ENCODE measurements at regions not wholly inside any gene's neighbourhood (a gene's known extent, or its start where the extent isn't known, plus 50 kb on each side); places are given as distances from the start of the nearest gene placed in this dataset.
"Not testable (repeated sequence)": the region's sequence is repeated elsewhere in the genome, so short reads cannot be mapped to it uniquely, and the experiment has no call there.

GRCh38 chr11:71156301-71156700 lies 96.1 kb downstream of the SHANK2 start:
- peaks cover 4 to 22% (median 17%) of the 10 kb centered on the region in 3 donors for H3K27me3 ChIP-seq (ENCODE audit: control insufficient read depth in 3 of 3, insufficient read depth in 3 of 3, low read length in 3 of 3)
- no peak overlapping the region for H3K4me3 ChIP-seq (ENCODE audit: low read length in 3 of 3)

DNA sequence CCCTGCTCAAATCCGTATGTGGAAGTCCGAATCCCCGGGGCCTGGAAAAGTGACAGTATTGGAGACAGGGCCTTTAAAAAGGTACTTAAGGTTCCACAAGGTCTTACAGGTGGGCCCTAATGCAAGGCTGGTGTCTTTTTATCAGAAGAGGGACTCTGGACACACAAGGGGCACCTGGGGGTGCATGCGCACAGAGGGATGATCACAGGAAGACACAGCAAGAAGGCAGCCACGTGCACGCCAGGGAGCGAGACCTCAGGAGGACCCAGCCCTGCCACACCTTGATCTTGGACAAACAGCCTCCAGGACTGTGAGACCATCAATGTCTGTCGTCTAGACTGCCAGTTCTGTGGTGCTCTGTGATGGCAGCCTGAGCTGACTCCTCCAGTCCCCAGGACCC lies 96.5 kb downstream of the SHANK2 start:
- Histone ChIP-seq H3K4me3 (ENCODE audit: low read length in 3 of 3) (no peak overlapping the region), H3K4me1 (ENCODE audit: control insufficient read depth in 3 of 3, insufficient read depth in 3 of 3, low read length in 3 of 3) (no peaks in the 10 kb centered on the region), H3K36me3 (ENCODE audit: control insufficient read depth in 3 of 3, insufficient read depth in 3 of 3, low read length in 3 of 3) (no peaks in the 10 kb centered on the region), H3K9me3 (ENCODE audit: control insufficient read depth in 3 of 3, low read length in 3 of 3) (peaks cover 0 to 2% (median 0%) of the 10 kb centered on the region in 3 donors), H3K27me3 (ENCODE audit: control insufficient read depth in 3 of 3, insufficient read depth in 3 of 3, low read length in 3 of 3) (peaks cover 4 to 23% (median 21%) of the 10 kb centered on the region in 3 donors), H3K9ac (ENCODE audit: low read depth in 1 of 3, low read length in 3 of 3) (no peak overlapping the region), H3K27ac (ENCODE audit: low read depth, low read length) (no peak overlapping the region)

More at GRCh38 chr11:71156301-71156700, 96.1 kb downstream of the SHANK2 start:
- Histone ChIP-seq H3K36me3 (ENCODE audit: control insufficient read depth in 3 of 3, insufficient read depth in 3 of 3, low read length in 3 of 3) (no peaks in the 10 kb centered on the region), H3K9me3 (ENCODE audit: control insufficient read depth in 3 of 3, low read length in 3 of 3) (peaks cover 0 to 2% (median 0%) of the 10 kb centered on the region in 3 donors), H3K9ac (ENCODE audit: low read depth in 1 of 3, low read length in 3 of 3) (no peak overlapping the region), H3K4me1 (ENCODE audit: control insufficient read depth in 3 of 3, insufficient read depth in 3 of 3, low read length in 3 of 3) (no peaks in the 10 kb centered on the region), H3K27ac (ENCODE audit: low read depth, low read length) (no peak overlapping the region)

- Histone ChIP-seq H3K9ac (ENCODE audit: low read depth in 1 of 3, low read length in 3 of 3) (no peak overlapping the region), H3K27ac (ENCODE audit: low read depth, low read length) (no peak overlapping the region), H3K4me1 (ENCODE audit: control insufficient read depth in 3 of 3, insufficient read depth in 3 of 3, low read length in 3 of 3) (no peaks in the 10 kb centered on the region), H3K4me3 (ENCODE audit: low read length in 3 of 3) (no peak overlapping the region), H3K27me3 (ENCODE audit: control insufficient read depth in 3 of 3, insufficient read depth in 3 of 3, low read length in 3 of 3) (peaks cover 4 to 27% (median 23%) of the 10 kb centered on the region in 3 donors), H3K36me3 (ENCODE audit: control insufficient read depth in 3 of 3, insufficient read depth in 3 of 3, low read length in 3 of 3) (no peaks in the 10 kb centered on the region), H3K9me3 (ENCODE audit: control insufficient read depth in 3 of 3, low read length in 3 of 3) (peaks cover 0 to 2% (median 0%) of the 10 kb centered on the region in 3 donors)
These were observed 98.0 kb downstream of the SHANK2 start for GRCh38 chr11:71154261-71154805.

DNA sequence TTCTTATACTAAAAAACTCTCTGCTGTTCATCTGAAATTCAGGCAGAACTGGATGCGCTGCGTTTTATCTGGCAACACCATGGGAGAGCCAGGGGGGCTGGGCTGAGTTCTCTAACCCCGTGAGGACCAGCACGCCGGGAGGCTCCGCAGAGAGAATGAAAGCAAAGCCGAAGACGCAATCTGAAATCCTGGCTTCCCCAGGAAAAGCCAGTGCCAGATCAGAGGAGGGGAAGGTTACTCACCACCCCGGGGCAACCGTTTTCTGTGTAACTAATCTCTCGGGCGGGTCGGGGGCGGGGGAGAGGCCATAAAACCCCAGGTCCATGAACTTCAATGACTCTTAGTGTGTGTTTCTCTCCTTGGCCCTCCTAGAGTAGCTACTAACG lies 99.4 kb downstream of the SHANK2 start:
- H3K27me3 ChIP-seq (ENCODE audit: control insufficient read depth in 3 of 3, insufficient read depth in 3 of 3, low read length in 3 of 3): peaks cover 10 to 38% (median 26%) of the 10 kb centered on the region in 3 donors
- H3K36me3 ChIP-seq (ENCODE audit: control insufficient read depth in 3 of 3, insufficient read depth in 3 of 3, low read length in 3 of 3): no peaks in the 10 kb centered on the region
- H3K27ac ChIP-seq (ENCODE audit: low read depth, low read length): no peak overlapping the region
- H3K9me3 ChIP-seq (ENCODE audit: control insufficient read depth in 3 of 3, low read length in 3 of 3): peaks cover 0 to 2% (median 0%) of the 10 kb centered on the region in 3 donors
- H3K4me1 ChIP-seq (ENCODE audit: control insufficient read depth in 3 of 3, insufficient read depth in 3 of 3, low read length in 3 of 3): no peaks in the 10 kb centered on the region
- no peak overlapping the region for H3K4me3 ChIP-seq (ENCODE audit: low read length in 3 of 3)
- no peak overlapping the region for H3K9ac ChIP-seq (ENCODE audit: low read depth in 1 of 3, low read length in 3 of 3)

DNA sequence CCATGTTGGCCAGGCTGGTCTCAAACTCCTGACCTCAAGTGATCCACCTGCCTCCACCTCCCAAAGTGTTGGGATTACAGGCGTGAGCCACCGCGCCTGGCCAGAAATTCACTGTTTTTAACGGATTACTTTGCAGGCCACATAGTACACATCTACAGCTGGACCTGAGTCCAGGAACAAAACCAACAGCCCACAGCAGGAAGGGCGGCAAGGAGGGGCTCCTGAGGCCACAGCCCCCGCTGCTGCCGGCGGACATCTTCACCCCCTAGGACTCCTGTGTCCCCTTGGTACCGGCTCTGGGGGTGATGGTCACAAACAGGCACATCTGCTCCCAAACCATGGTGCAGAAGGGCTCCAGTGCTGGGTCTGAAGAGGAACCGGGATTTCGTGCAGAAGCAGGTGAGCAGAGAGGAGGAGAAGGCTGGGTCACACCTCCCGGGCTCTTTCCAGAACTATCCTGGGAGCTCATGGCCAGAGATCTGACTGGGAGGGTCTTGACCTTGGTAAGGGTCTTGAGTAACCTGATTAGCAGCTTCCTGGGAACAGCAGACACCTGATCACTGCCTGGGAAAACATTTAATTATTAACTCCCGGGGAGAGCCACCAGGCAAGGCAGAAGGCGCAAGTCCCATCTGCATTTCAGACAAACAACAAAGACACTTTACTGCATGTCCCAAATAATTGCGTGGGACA lies 99.9 kb downstream of the SHANK2 start:
- not testable (repeated sequence) for H3K9ac ChIP-seq (ENCODE audit: low read depth in 1 of 3, low read length in 3 of 3); H3K36me3 ChIP-seq (ENCODE audit: control insufficient read depth in 3 of 3, insufficient read depth in 3 of 3, low read length in 3 of 3); H3K4me3 ChIP-seq (ENCODE audit: low read length in 3 of 3); H3K9me3 ChIP-seq (ENCODE audit: control insufficient read depth in 3 of 3, low read length in 3 of 3); H3K4me1 ChIP-seq (ENCODE audit: control insufficient read depth in 3 of 3, insufficient read depth in 3 of 3, low read length in 3 of 3); H3K27ac ChIP-seq (ENCODE audit: low read depth, low read length)
- H3K27me3 ChIP-seq (ENCODE audit: control insufficient read depth in 3 of 3, insufficient read depth in 3 of 3, low read length in 3 of 3): peaks cover 10 to 38% (median 26%) of the 10 kb centered on the region in 3 donors

DNA sequence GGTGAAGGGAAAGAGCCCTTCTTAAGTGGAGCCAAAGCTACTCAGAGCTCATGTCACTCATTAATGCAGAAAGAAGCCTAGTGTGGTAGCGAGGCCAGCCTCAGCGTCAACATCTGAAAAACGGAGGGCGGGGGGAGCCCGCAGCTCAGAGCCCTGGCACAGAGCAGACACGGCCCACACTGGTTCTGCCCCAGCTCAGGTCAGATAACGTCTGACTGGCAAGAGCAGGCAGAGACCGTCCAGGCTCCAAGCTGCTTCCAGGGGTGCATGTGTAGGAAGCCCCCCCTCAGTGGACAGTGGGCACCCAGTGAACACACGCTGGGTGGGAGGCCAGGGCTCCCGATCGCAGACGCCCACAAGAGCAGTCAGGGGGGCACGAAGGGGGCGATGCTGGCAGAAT lies 100.8 kb downstream of the SHANK2 start:
- Histone ChIP-seq H3K27me3 (ENCODE audit: control insufficient read depth in 3 of 3, insufficient read depth in 3 of 3, low read length in 3 of 3) (peaks cover 10 to 38% (median 26%) of the 10 kb centered on the region in 3 donors), H3K36me3 (ENCODE audit: control insufficient read depth in 3 of 3, insufficient read depth in 3 of 3, low read length in 3 of 3) (no peaks in the 10 kb centered on the region), H3K27ac (ENCODE audit: low read depth, low read length) (no peak overlapping the region), H3K4me3 (ENCODE audit: low read length in 3 of 3) (no peak overlapping the region), H3K4me1 (ENCODE audit: control insufficient read depth in 3 of 3, insufficient read depth in 3 of 3, low read length in 3 of 3) (no peaks in the 10 kb centered on the region), H3K9ac (ENCODE audit: low read depth in 1 of 3, low read length in 3 of 3) (no peak overlapping the region), H3K9me3 (ENCODE audit: control insufficient read depth in 3 of 3, low read length in 3 of 3) (peaks cover 0 to 2% (median 0%) of the 10 kb centered on the region in 3 donors)

- no peaks in the 10 kb centered on the region for H3K36me3 ChIP-seq (ENCODE audit: control insufficient read depth in 3 of 3, insufficient read depth in 3 of 3, low read length in 3 of 3)
- H3K4me3 ChIP-seq (ENCODE audit: low read length in 3 of 3): no peak overlapping the region
- no peaks in the 10 kb centered on the region for H3K4me1 ChIP-seq (ENCODE audit: control insufficient read depth in 3 of 3, insufficient read depth in 3 of 3, low read length in 3 of 3)
- no peak overlapping the region for H3K27ac ChIP-seq (ENCODE audit: low read depth, low read length)
- H3K27me3 ChIP-seq (ENCODE audit: control insufficient read depth in 3 of 3, insufficient read depth in 3 of 3, low read length in 3 of 3): peaks cover 10 to 38% (median 23%) of the 10 kb centered on the region in 3 donors
- peaks cover 0 to under 1% (median 0%) of the 10 kb centered on the region in 3 donors for H3K9me3 ChIP-seq (ENCODE audit: control insufficient read depth in 3 of 3, low read length in 3 of 3)
- H3K9ac ChIP-seq (ENCODE audit: low read depth in 1 of 3, low read length in 3 of 3): no peak overlapping the region
These were observed 101.5 kb downstream of the SHANK2 start for GRCh38 chr11:71150859-71151258.

DNA sequence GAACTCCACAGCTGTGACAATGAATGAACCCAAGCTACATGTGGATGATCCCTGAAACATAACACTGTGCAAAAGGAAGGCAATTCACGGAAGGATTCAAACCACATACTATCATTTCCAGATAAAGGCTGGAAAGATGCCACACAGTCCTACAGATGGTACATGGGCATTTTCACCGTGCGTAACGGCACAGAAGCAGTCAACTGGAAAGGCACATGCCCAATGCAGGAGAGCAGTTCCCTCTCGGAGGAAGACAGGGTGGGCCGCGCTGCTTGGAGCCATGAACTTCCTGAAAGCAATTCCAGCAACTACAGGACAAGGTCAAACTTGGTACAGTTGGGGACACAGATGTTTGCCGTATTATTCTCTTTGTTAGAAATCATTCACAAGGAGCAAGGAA lies 103.7 kb downstream of the SHANK2 start:
- no peaks in the 10 kb centered on the region for H3K4me1 ChIP-seq (ENCODE audit: control insufficient read depth in 3 of 3, insufficient read depth in 3 of 3, low read length in 3 of 3)
- H3K36me3 ChIP-seq (ENCODE audit: control insufficient read depth in 3 of 3, insufficient read depth in 3 of 3, low read length in 3 of 3): no peaks in the 10 kb centered on the region
- no peak overlapping the region for H3K4me3 ChIP-seq (ENCODE audit: low read length in 3 of 3)
- H3K9me3 ChIP-seq (ENCODE audit: control insufficient read depth in 3 of 3, low read length in 3 of 3): no peaks in the 10 kb centered on the region
- peaks cover 10 to 34% (median 22%) of the 10 kb centered on the region in 3 donors for H3K27me3 ChIP-seq (ENCODE audit: control insufficient read depth in 3 of 3, insufficient read depth in 3 of 3, low read length in 3 of 3)
- H3K9ac ChIP-seq (ENCODE audit: low read depth in 1 of 3, low read length in 3 of 3): no peak overlapping the region
- no peak overlapping the region for H3K27ac ChIP-seq (ENCODE audit: low read depth, low read length)

GRCh38 chr11:71147331-71147730 lies 105.0 kb downstream of the SHANK2 start:
- H3K9ac ChIP-seq (ENCODE audit: low read depth in 1 of 3, low read length in 3 of 3): no peak overlapping the region
- H3K4me1 ChIP-seq (ENCODE audit: control insufficient read depth in 3 of 3, insufficient read depth in 3 of 3, low read length in 3 of 3): no peaks in the 10 kb centered on the region
- H3K27ac ChIP-seq (ENCODE audit: low read depth, low read length): no peak overlapping the region
- no peak overlapping the region for H3K4me3 ChIP-seq (ENCODE audit: low read length in 3 of 3)
- H3K36me3 ChIP-seq (ENCODE audit: control insufficient read depth in 3 of 3, insufficient read depth in 3 of 3, low read length in 3 of 3): no peaks in the 10 kb centered on the region
- peaks cover 6 to 30% (median 14%) of the 10 kb centered on the region in 3 donors for H3K27me3 ChIP-seq (ENCODE audit: control insufficient read depth in 3 of 3, insufficient read depth in 3 of 3, low read length in 3 of 3)
- H3K9me3 ChIP-seq (ENCODE audit: control insufficient read depth in 3 of 3, low read length in 3 of 3): no peaks in the 10 kb centered on the region

DNA sequence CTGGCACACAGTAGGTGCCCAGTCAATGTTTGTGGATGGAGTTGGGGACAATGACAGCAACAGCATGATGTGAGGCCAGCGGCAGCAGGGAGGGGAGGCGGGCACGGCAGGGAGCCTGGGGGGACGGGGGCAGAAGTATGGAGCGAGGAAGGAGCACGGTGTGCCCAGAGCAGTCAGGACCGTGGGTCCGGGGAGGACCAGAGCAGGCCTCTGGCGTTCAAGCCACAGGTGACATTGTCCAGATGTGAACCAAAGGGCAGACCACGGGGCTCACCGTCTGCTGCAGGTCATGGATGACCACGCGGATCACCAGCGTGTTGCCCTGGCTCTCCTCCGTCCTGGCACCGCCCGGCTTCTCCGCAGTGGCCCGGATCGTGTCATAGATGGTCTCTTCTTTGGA lies 105.5 kb downstream of the SHANK2 start:
- no peak overlapping the region for H3K9ac ChIP-seq (ENCODE audit: low read depth in 1 of 3, low read length in 3 of 3)
- H3K36me3 ChIP-seq (ENCODE audit: control insufficient read depth in 3 of 3, insufficient read depth in 3 of 3, low read length in 3 of 3): no peaks in the 10 kb centered on the region
- H3K9me3 ChIP-seq (ENCODE audit: control insufficient read depth in 3 of 3, low read length in 3 of 3): no peaks in the 10 kb centered on the region
- peaks cover 6 to 27% (median 13%) of the 10 kb centered on the region in 3 donors for H3K27me3 ChIP-seq (ENCODE audit: control insufficient read depth in 3 of 3, insufficient read depth in 3 of 3, low read length in 3 of 3)
- no peaks in the 10 kb centered on the region for H3K4me1 ChIP-seq (ENCODE audit: control insufficient read depth in 3 of 3, insufficient read depth in 3 of 3, low read length in 3 of 3)
- H3K27ac ChIP-seq (ENCODE audit: low read depth, low read length): no peak overlapping the region
- no peak overlapping the region for H3K4me3 ChIP-seq (ENCODE audit: low read length in 3 of 3)
